ENCODE measurements at regions not wholly inside any gene's neighbourhood (a gene's known extent, or its start where the extent isn't known, plus 50 kb on each side); places are given as distances from the start of the nearest gene placed in this dataset.
"Not testable (repeated sequence)": the region's sequence is repeated elsewhere in the genome, so short reads cannot be mapped to it uniquely, and the experiment has no call there.

- no peak for DNase-seq (ENCODE audit: low spot score)
Measured at GRCh38 chr3:95474338-95474737, 1340.1 kb upstream of the EPHA6 start.

GRCh38 chr3:95476534-95476933 lies 1337.9 kb upstream of the EPHA6 start:
- DNase-seq (ENCODE audit: low spot score), result no peak

- no peak for DNase-seq (ENCODE audit: low spot score)
Measured at GRCh38 chr3:95506174-95506573, 1308.2 kb upstream of the EPHA6 start.

GRCh38 chr3:95508124-95508523 lies 1306.3 kb upstream of the EPHA6 start:
- DNase-seq (ENCODE audit: low spot score), result no peak

- DNase-seq (ENCODE audit: low spot score), result no peak
Measured at GRCh38 chr3:95511828-95512227, 1302.6 kb upstream of the EPHA6 start.

GRCh38 chr3:95514260-95514659 lies 1300.1 kb upstream of the EPHA6 start:
- DNase-seq (ENCODE audit: low spot score), result no peak

GRCh38 chr3:95521396-95521795 lies 1293.0 kb upstream of the EPHA6 start:
- DNase-seq (ENCODE audit: low spot score), result no peak

GRCh38 chr3:95522449-95522848 lies 1291.9 kb upstream of the EPHA6 start:
- DNase-seq (ENCODE audit: low spot score), result no peak

- DNase-seq (ENCODE audit: low spot score), result no peak
Measured at GRCh38 chr3:95539950-95540483, 1274.4 kb upstream of the EPHA6 start.

GRCh38 chr3:95565502-95565901 lies 1248.9 kb upstream of the EPHA6 start:
- no peak for DNase-seq (ENCODE audit: low spot score)

GRCh38 chr3:95567346-95567745 lies 1247.0 kb upstream of the EPHA6 start:
- DNase-seq (ENCODE audit: low spot score), result no peak

- DNase-seq (ENCODE audit: low spot score), result no peak
Measured at GRCh38 chr3:95586754-95587153, 1227.6 kb upstream of the EPHA6 start.

- DNase-seq (ENCODE audit: low spot score), result not testable (repeated sequence)
Measured at GRCh38 chr3:95587641-95588040, 1226.8 kb upstream of the EPHA6 start.

- DNase-seq (ENCODE audit: low spot score), result no peak
Measured at GRCh38 chr3:95588473-95588872, 1225.9 kb upstream of the EPHA6 start.

- no peak for DNase-seq (ENCODE audit: low spot score)
Measured at GRCh38 chr3:95595416-95596075, 1218.8 kb upstream of the EPHA6 start.

GRCh38 chr3:95607926-95608325 lies 1206.5 kb upstream of the EPHA6 start:
- DNase-seq (ENCODE audit: low spot score), result no peak

GRCh38 chr3:95609411-95609810 lies 1205.0 kb upstream of the EPHA6 start:
- DNase-seq (ENCODE audit: low spot score), result no peak

- no peak for DNase-seq (ENCODE audit: low spot score)
Measured at GRCh38 chr3:95612611-95613010, 1201.8 kb upstream of the EPHA6 start.

- DNase-seq (ENCODE audit: low spot score), result no peak
Measured at GRCh38 chr3:95613993-95614392, 1200.4 kb upstream of the EPHA6 start.

GRCh38 chr3:95615592-95616310 lies 1198.6 kb upstream of the EPHA6 start:
- DNase-seq (ENCODE audit: low spot score), result no peak

GRCh38 chr3:95626107-95626506 lies 1188.3 kb upstream of the EPHA6 start:
- no peak for DNase-seq (ENCODE audit: low spot score)

- no peak for DNase-seq (ENCODE audit: low spot score)
Measured at GRCh38 chr3:95627293-95627692, 1187.1 kb upstream of the EPHA6 start.

- DNase-seq (ENCODE audit: low spot score), result no peak
Measured at GRCh38 chr3:95627697-95628096, 1186.7 kb upstream of the EPHA6 start.

GRCh38 chr3:95629802-95630201 lies 1184.6 kb upstream of the EPHA6 start:
- DNase-seq (ENCODE audit: low spot score), result no peak
